T-cell (primary cell): ENCODE measurements at regions not wholly inside any gene's neighbourhood (a gene's known extent, or its start where the extent isn't known, plus 50 kb on each side); places are given as distances from the start of the nearest gene placed in this dataset.

Source experiments
- ATAC-seq, 4 experiments: fragments of 200-7000 bp in 3 of 4; fragments of 150-1000 bp in 1 of 4; cut with Tn5 transposase; replicated peaks in 1 of 4; 1 replicate in 3 of 4; 2 replicates in 1 of 4; pipeline ENCODE4 v1.10.0; 2021; ENCODE audit warnings: moderate library complexity in 3 of 4, mild to moderate bottlenecking in 2 of 4, moderate number of reproducible peaks in 1 of 4
- CTCF ChIA-PET, 2 donors: fragments of 300-600 bp; sonication (Branson Sonifier 250); formaldehyde crosslinking; loops; one replicate each; lab custom pipeline; 2022; ENCODE audit warnings: antibody characterized with exemption in 2 of 2; lab: Charles Lee
- POLR2A ChIA-PET, 2 donors: fragments of 300-600 bp; sonication (Branson Sonifier 250); formaldehyde crosslinking; loops; one replicate each; lab custom pipeline; 2022; ENCODE audit warnings: antibody characterized with exemption in 2 of 2; lab: Charles Lee
- DNase-seq, 35 experiments: peaks; one replicate each; pipeline versions ENCODE4 v3.0.0 to v3.0.0-alpha.2; 2013 to 2023
- H3K27ac ChIP-seq: one replicate; pipeline ENCODE4 v1.5.1; 2013; ENCODE audit warnings: low read length
- H3K27me3 ChIP-seq, 2 experiments: replicated peaks in 1 of 2; 1 replicate in 1 of 2; 2 replicates in 1 of 2; pipeline versions ENCODE4 v1.6.1 to v1.7.0; 2013; ENCODE audit warnings: low read length in 1 of 2, mixed read lengths in 1 of 2; ENCODE audit not compliant: control insufficient read depth in 2 of 2, insufficient read depth in 2 of 2; ENCODE audit errors: extremely low read depth in 1 of 2
- H3K36me3 ChIP-seq, 2 donors: 1 replicate in 1 of 2; 2 replicates in 1 of 2; pipeline versions ENCODE4 v1.6.1 to v1.7.0; 2013; ENCODE audit warnings: low read length in 1 of 2; ENCODE audit not compliant: control insufficient read depth in 2 of 2, insufficient read depth in 1 of 2; ENCODE audit errors: extremely low read depth in 1 of 2
- H3K4me1 ChIP-seq, 2 experiments: 1 replicate in 1 of 2; 2 replicates in 1 of 2; pipeline versions ENCODE4 v1.6.1 to v1.7.0; 2013; ENCODE audit warnings: low read length in 2 of 2, mixed read lengths in 1 of 2; ENCODE audit not compliant: insufficient read depth in 2 of 2, control insufficient read depth in 1 of 2; ENCODE audit errors: extremely low read depth in 1 of 2
- H3K4me3 ChIP-seq, 2 donors: 1 replicate in 1 of 2; 2 replicates in 1 of 2; pipeline versions ENCODE4 v1.5.1 to v1.7.0; 2013; ENCODE audit warnings: mild to moderate bottlenecking in 2 of 2, low read length in 1 of 2, moderate library complexity in 1 of 2; ENCODE audit not compliant: control insufficient read depth in 1 of 2; ENCODE audit errors: extremely low read depth in 1 of 2
- H3K9me3 ChIP-seq: 2 replicates; pipeline ENCODE4 v1.7.0; 2013
- H3K27ac Mint-ChIP-seq, 2 donors: one replicate each; pipeline ENCODE4 v1.8.0; 2020 to 2021; ENCODE audit warnings: mild to moderate bottlenecking in 2 of 2, mixed read lengths in 2 of 2
- H3K27me3 Mint-ChIP-seq, 2 donors: one replicate each; pipeline ENCODE4 v1.8.0; 2021 to 2022; ENCODE audit warnings: mixed read lengths in 2 of 2
- H3K36me3 Mint-ChIP-seq: one replicate; pipeline ENCODE4 v1.8.0; 2021; ENCODE audit warnings: mixed read lengths
- H3K4me1 Mint-ChIP-seq, 3 donors: one replicate each; pipeline ENCODE4 v1.8.0; 2020 to 2022; ENCODE audit warnings: mixed read lengths in 3 of 3, mild to moderate bottlenecking in 1 of 3
- H3K4me3 Mint-ChIP-seq, 3 donors: one replicate each; pipeline ENCODE4 v1.8.0; 2020 to 2022; ENCODE audit warnings: mild to moderate bottlenecking in 3 of 3, mixed read lengths in 3 of 3, moderate library complexity in 3 of 3
- H3K9me3 Mint-ChIP-seq, 3 donors: one replicate each; pipeline ENCODE4 v1.8.0; 2020 to 2022; ENCODE audit warnings: mixed read lengths in 3 of 3
- WGBS: methylation state at CpG from one replicate; pipeline ENCODE4 v1.1.5; 2013; ENCODE audit warnings: missing lambda C conversion rate; ENCODE audit not compliant: insufficient coverage; 5-methylcytosine and 5-hydroxymethylcytosine counted together

GRCh38 chr7:41294556-41295454 is 408.1 kb downstream of the INHBA start:
- ChIA-PET CTCF (interaction anchor here in 1 of 2 donors (0.6 kb wide), 1 partner anchor 18 kb away, joined by 3 read pairs; no protein-coding TSS in a partner anchor), POLR2A (no interaction called here)
- Histone ChIP-seq H3K27me3 (no peaks in the 10 kb centered on the region), H3K27ac (no peak overlapping the region), H3K4me1 (no peaks in the 10 kb centered on the region), H3K9me3 (no peaks in the 10 kb centered on the region), H3K36me3 (no peaks in the 10 kb centered on the region), H3K4me3 (no peak overlapping the region)
- Mint-ChIP-seq H3K9me3 (peaks cover 4 to 11% (median 6%) of the 10 kb centered on the region in 3 donors), H3K36me3 (no peaks in the 10 kb centered on the region), H3K27ac (no peak overlapping the region), H3K4me3 (no peak overlapping the region), H3K4me1 (no peaks in the 10 kb centered on the region), H3K27me3 (no peaks in the 10 kb centered on the region)
- WGBS, result 60% methylated on average over 1 of the region's 4 CpGs
- ATAC-seq (no peak), DNase-seq (no peak)

GRCh38 chr7:41292487-41292886 is 410.4 kb downstream of the INHBA start:
- Histone ChIP-seq H3K27ac (no peak overlapping the region), H3K4me1 (no peaks in the 10 kb centered on the region), H3K9me3 (no peaks in the 10 kb centered on the region), H3K36me3 (no peaks in the 10 kb centered on the region), H3K27me3 (no peaks in the 10 kb centered on the region), H3K4me3 (no peak overlapping the region)
- no peak overlapping the region for H3K27ac Mint-ChIP-seq
- H3K27me3 Mint-ChIP-seq, result no peaks in the 10 kb centered on the region
- ATAC-seq (no peak), DNase-seq (no peak)
- H3K9me3 Mint-ChIP-seq, result peaks cover 2 to 8% (median 6%) of the 10 kb centered on the region in 3 donors
- H3K4me3 Mint-ChIP-seq, result no peak overlapping the region
- H3K4me1 Mint-ChIP-seq, result no peaks in the 10 kb centered on the region
- CTCF ChIA-PET, result no interaction called here
- WGBS, result 75% methylated on average over 3 of the region's 3 CpGs
- no peaks in the 10 kb centered on the region for H3K36me3 Mint-ChIP-seq
- POLR2A ChIA-PET, result no interaction called here

GRCh38 chr7:41287559-41288335 is 415.1 kb downstream of the INHBA start:
- Histone ChIP-seq H3K36me3 (no peaks in the 10 kb centered on the region), H3K27ac (no peak overlapping the region), H3K4me3 (no peak overlapping the region), H3K4me1 (no peaks in the 10 kb centered on the region), H3K9me3 (no peaks in the 10 kb centered on the region), H3K27me3 (no peaks in the 10 kb centered on the region)
- Mint-ChIP-seq H3K4me3 (no peak overlapping the region), H3K27me3 (no peaks in the 10 kb centered on the region), H3K36me3 (no peaks in the 10 kb centered on the region), H3K4me1 (no peaks in the 10 kb centered on the region), H3K9me3 (peaks cover 1 to 4% (median 2%) of the 10 kb centered on the region in 3 donors), H3K27ac (no peak overlapping the region)
- ChIA-PET CTCF (no interaction called here), POLR2A (interaction anchor here in 1 of 2 donors (0.6 kb wide), 1 partner anchor 160 kb away, joined by 3 read pairs; no protein-coding TSS in a partner anchor)
- WGBS, result no CpG with 5 or more reads among the region's 2 CpGs
- ATAC-seq (no peak), DNase-seq (no peak)

- ChIA-PET CTCF (no interaction called here), POLR2A (no interaction called here)
- Histone ChIP-seq H3K27me3 (no peaks in the 10 kb centered on the region), H3K27ac (no peak overlapping the region), H3K4me3 (no peak overlapping the region), H3K36me3 (no peaks in the 10 kb centered on the region), H3K9me3 (no peaks in the 10 kb centered on the region), H3K4me1 (no peaks in the 10 kb centered on the region)
- no peaks in the 10 kb centered on the region for H3K27me3 Mint-ChIP-seq
- H3K27ac Mint-ChIP-seq, result no peak overlapping the region
- 81% methylated on average over 2 of the region's 5 CpGs for WGBS
- no peaks in the 10 kb centered on the region for H3K36me3 Mint-ChIP-seq
- ATAC-seq (no peak), DNase-seq (no peak)
- H3K4me3 Mint-ChIP-seq, result no peak overlapping the region
- H3K4me1 Mint-ChIP-seq, result no peaks in the 10 kb centered on the region
- H3K9me3 Mint-ChIP-seq, result peaks cover 6 to 29% (median 20%) of the 10 kb centered on the region in 3 donors
Measured at GRCh38 chr7:41280491-41280890, 422.4 kb downstream of the INHBA start.

- H3K9me3 Mint-ChIP-seq, result peaks cover 6 to 27% (median 20%) of the 10 kb centered on the region in 3 donors
- H3K27me3 Mint-ChIP-seq, result no peaks in the 10 kb centered on the region
- no peaks in the 10 kb centered on the region for H3K27me3 ChIP-seq
- no peaks in the 10 kb centered on the region for H3K36me3 ChIP-seq
- no peak overlapping the region for H3K27ac Mint-ChIP-seq
- no peak for ATAC-seq
- no peaks in the 10 kb centered on the region for H3K4me1 ChIP-seq
- no peaks in the 10 kb centered on the region for H3K4me1 Mint-ChIP-seq
- no peak for DNase-seq
- ChIA-PET CTCF (no interaction called here), POLR2A (no interaction called here)
- H3K9me3 ChIP-seq, result no peaks in the 10 kb centered on the region
- H3K27ac ChIP-seq, result no peak overlapping the region
- no peak overlapping the region for H3K4me3 ChIP-seq
- WGBS, result 70% methylated on average over 1 of the region's 2 CpGs
- H3K36me3 Mint-ChIP-seq, result no peaks in the 10 kb centered on the region
- H3K4me3 Mint-ChIP-seq, result no peak overlapping the region
Measured at GRCh38 chr7:41277561-41277960, 425.3 kb downstream of the INHBA start.

GRCh38 chr7:41275255-41275654 is 427.6 kb downstream of the INHBA start:
- Mint-ChIP-seq H3K27me3 (no peaks in the 10 kb centered on the region), H3K4me3 (no peak overlapping the region), H3K9me3 (peaks cover 5 to 29% (median 21%) of the 10 kb centered on the region in 3 donors), H3K27ac (no peak overlapping the region), H3K4me1 (no peaks in the 10 kb centered on the region), H3K36me3 (no peaks in the 10 kb centered on the region)
- no peaks in the 10 kb centered on the region for H3K36me3 ChIP-seq
- H3K27ac ChIP-seq, result no peak overlapping the region
- 85% methylated on average over 8 of the region's 9 CpGs for WGBS
- ChIA-PET CTCF (interaction anchor here in 1 of 2 donors (0.6 kb wide), 1 partner anchor 1215 kb away, joined by 5 read pairs; no protein-coding TSS in a partner anchor), POLR2A (no interaction called here)
- H3K4me3 ChIP-seq, result no peak overlapping the region
- ATAC-seq (no peak), DNase-seq (no peak)
- H3K27me3 ChIP-seq, result no peaks in the 10 kb centered on the region
- H3K4me1 ChIP-seq, result no peaks in the 10 kb centered on the region
- H3K9me3 ChIP-seq, result no peaks in the 10 kb centered on the region
